Activated B cell treated with CpG ODN at 0.5 μM for 24 hours (primary cell): ENCODE measurements at regions not wholly inside any gene's neighbourhood (a gene's known extent, or its start where the extent isn't known, plus 50 kb on each side); places are given as distances from the start of the nearest gene placed in this dataset.

Source experiments
- ATAC-seq: fragments of 200-7000 bp; cut with Tn5 transposase; one replicate; pipeline ENCODE4 v1.10.0; 2021; ENCODE audit warnings: low read depth, mild to moderate bottlenecking, moderate library complexity
- CTCF ChIA-PET: fragments of 350-600 bp; sonication (Branson Sonifier 250); formaldehyde crosslinking; loops from one replicate; lab custom pipeline; 2021; ENCODE audit warnings: antibody characterized with exemption; lab: Charles Lee
- POLR2A ChIA-PET: fragments of 350-600 bp; sonication (Branson Sonifier 250); formaldehyde crosslinking; loops from one replicate; lab custom pipeline; 2021; ENCODE audit warnings: antibody characterized with exemption; lab: Charles Lee
- DNase-seq: peaks from one replicate; pipeline ENCODE4 v3.0.0; 2022
- H3K27ac Mint-ChIP-seq: one replicate; pipeline ENCODE4 v1.8.0; 2020; ENCODE audit warnings: mixed read lengths
- H3K27me3 Mint-ChIP-seq: one replicate; pipeline ENCODE4 v1.8.0; 2021; ENCODE audit warnings: mixed read lengths
- H3K36me3 Mint-ChIP-seq: one replicate; pipeline ENCODE4 v1.8.0; 2021; ENCODE audit warnings: low read depth, mixed read lengths
- H3K4me1 Mint-ChIP-seq: one replicate; pipeline ENCODE4 v1.8.0; 2021; ENCODE audit warnings: mixed read lengths
- H3K4me3 Mint-ChIP-seq: one replicate; pipeline ENCODE4 v1.8.0; 2020; ENCODE audit warnings: mild to moderate bottlenecking, mixed read lengths
- H3K9me3 Mint-ChIP-seq: one replicate; pipeline ENCODE4 v1.8.0; 2020; ENCODE audit warnings: mixed read lengths
- intact Hi-C: fragments of 100-400 bp; cut with micrococcal nuclease; formaldehyde crosslinking; loops from one replicate; pipeline ENCODE4 v1.15.1; 2024
- TF ChIP-seq, protein P1 (sequence below): fragments of 200-600 bp; IDR thresholded peaks from one replicate; pipeline ENCODE4 v1.8.0; 2022; ENCODE audit warnings: antibody characterized with exemption, mild to moderate bottlenecking

DNA sequence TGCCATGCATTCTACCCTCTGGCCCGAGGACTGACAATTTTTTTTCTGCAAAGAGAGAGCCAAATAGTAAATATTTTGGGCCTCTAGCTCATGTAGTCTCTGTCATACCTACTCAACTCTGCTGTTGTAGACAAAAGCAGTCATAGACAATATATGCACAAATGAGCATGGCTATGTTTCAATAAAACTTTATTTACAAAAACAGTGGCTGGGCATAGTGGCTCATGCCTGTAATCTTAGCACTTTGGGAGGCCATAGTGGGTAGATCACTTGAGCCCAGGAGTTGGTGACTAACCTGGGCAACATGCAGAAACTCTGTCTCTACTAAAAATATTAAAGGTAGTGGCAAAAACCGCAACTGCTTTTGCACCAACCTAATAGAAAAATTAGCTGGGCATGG, 153.7 kb upstream of the BTG1 start:
- no peaks in the 10 kb centered on the region for H3K27me3 Mint-ChIP-seq
- H3K4me1 Mint-ChIP-seq: peaks cover 5% of the 10 kb centered on the region
- ATAC-seq (no peak), DNase-seq (no peak)
- ChIA-PET POLR2A (interaction anchor here (1.3 kb wide), 1 partner anchor 154 kb away, joined by 5 read pairs; the partner anchor contains the start of gene BTG1), CTCF (interaction anchor here (1.0 kb wide), 1 partner anchor 9 kb away, joined by 3 read pairs; no protein-coding TSS in a partner anchor)
- H3K9me3 Mint-ChIP-seq: no peaks in the 10 kb centered on the region
- H3K27ac Mint-ChIP-seq: no peak overlapping the region
- TF ChIP-seq, protein P1, sequence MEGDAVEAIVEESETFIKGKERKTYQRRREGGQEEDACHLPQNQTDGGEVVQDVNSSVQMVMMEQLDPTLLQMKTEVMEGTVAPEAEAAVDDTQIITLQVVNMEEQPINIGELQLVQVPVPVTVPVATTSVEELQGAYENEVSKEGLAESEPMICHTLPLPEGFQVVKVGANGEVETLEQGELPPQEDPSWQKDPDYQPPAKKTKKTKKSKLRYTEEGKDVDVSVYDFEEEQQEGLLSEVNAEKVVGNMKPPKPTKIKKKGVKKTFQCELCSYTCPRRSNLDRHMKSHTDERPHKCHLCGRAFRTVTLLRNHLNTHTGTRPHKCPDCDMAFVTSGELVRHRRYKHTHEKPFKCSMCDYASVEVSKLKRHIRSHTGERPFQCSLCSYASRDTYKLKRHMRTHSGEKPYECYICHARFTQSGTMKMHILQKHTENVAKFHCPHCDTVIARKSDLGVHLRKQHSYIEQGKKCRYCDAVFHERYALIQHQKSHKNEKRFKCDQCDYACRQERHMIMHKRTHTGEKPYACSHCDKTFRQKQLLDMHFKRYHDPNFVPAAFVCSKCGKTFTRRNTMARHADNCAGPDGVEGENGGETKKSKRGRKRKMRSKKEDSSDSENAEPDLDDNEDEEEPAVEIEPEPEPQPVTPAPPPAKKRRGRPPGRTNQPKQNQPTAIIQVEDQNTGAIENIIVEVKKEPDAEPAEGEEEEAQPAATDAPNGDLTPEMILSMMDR: no peak
- intact Hi-C loops: loop anchor here (2.0 kb wide), 1 partner anchor 155 kb away; the partner anchor contains the start of gene BTG1
- no peaks in the 10 kb centered on the region for H3K36me3 Mint-ChIP-seq
- H3K4me3 Mint-ChIP-seq: no peak overlapping the region

DNA sequence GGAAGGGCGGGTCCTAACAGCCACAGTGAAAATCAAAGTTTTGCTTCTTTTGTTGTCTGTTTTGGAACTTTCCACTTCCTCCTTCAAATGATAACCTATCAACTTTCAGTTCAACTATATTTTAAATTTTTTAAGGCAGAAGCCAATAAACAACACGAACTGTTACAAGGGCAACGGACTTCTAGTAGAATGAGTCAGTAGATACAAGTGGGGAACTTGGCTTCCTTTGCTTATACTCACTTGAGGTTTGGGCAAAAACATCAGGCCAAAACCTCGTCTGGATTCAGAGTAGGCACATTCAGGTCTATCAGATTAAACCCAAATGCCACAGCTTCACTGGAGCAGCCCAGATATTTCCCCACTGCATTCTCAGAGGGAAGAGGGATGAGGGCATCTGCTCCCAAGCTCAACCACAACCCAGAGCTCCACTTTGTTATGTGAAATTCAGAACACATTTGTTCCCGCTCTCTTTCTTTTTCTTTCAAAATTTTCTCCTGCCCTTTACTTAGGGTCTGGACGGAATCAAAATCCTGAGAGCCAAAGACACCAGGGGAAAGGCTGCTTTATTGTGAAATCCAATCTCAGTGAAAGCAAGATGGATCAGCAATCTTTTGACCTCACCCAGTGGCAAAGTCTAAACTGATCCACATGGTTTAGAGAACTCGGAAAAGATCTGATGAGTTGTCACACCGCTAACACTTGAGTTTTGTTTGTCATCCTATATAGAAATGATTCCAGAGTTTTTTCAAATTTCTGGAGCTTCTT, 152.5 kb upstream of the BTG1 start:
- POLR2A ChIA-PET: interaction anchor here (0.6 to 1.3 kb wide), 4 partner anchors 150 to 293 kb away, joined by 3 to 5 read pairs (median 3); partner anchors contain the start of gene BTG1
- Mint-ChIP-seq H3K4me3 (peak overlapping the region; percentile 48), H3K9me3 (no peaks in the 10 kb centered on the region), H3K4me1 (peaks cover 2% of the 10 kb centered on the region), H3K27me3 (no peaks in the 10 kb centered on the region), H3K36me3 (no peaks in the 10 kb centered on the region), H3K27ac (peak overlapping the region; percentile 80)
- DNase-seq (no peak), ATAC-seq (peak; percentile 85)
- CTCF ChIA-PET: interaction anchor here (1.0 kb wide), 1 partner anchor 7 kb away, joined by 3 read pairs; no protein-coding TSS in a partner anchor
- TF ChIP-seq, protein P1: no peak
- intact Hi-C loops: loop anchor here (2.0 kb wide), 1 partner anchor 153 kb away; the partner anchor contains the start of gene BTG1

DNA sequence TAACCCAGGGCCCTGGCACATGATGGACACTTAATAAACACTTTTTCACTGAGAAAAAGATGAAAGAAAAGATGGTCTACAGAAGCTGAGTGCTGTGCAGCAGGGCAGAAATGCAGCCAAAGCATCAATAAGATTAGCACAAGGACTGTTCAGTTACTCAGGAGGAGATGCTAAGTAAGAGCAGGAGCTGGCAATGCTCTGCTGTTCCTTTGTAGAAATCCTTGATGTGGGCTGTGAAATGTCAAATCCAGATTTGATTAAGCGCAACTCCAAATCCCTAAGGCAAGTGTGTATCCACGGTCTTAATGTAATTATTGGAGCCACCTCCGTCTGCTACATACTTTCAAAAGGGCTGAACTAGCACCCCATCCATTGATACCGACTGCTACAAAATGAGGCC, 151.8 kb upstream of the BTG1 start:
- ATAC-seq (no peak), DNase-seq (no peak)
- intact Hi-C loops: no loop called here
- Mint-ChIP-seq H3K27ac (peak overlapping the region; percentile 80), H3K4me1 (peaks cover 2% of the 10 kb centered on the region), H3K9me3 (no peaks in the 10 kb centered on the region), H3K4me3 (peak overlapping the region; percentile 48), H3K27me3 (no peaks in the 10 kb centered on the region), H3K36me3 (no peaks in the 10 kb centered on the region)
- ChIA-PET CTCF (no interaction called here), POLR2A (interaction anchor here (0.6 to 1.1 kb wide), 2 partner anchors 150 to 156 kb away, joined by 3 to 5 read pairs; no protein-coding TSS in a partner anchor)
- TF ChIP-seq, protein P1: no peak

DNA sequence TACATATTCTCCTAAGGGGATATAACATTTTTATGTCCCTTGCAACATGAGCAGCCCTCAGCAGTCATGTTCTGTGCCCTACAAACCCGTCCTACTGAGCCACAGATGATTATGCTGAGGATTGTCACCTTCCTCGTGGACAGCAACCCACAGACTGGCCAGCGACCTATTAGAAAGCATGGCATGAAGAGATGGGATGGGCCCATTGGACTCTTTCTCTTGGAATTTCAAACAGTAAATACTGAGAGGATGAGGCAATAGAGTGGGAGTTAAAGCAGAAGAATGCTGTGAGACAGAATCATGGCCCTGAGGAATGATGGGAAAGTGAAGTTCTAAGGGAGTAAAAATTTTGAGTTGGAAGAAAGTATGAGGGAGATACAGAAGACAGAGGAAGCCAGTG, 149.9 kb upstream of the BTG1 start:
- ATAC-seq: no peak
- intact Hi-C loops: no loop called here
- no peak overlapping the region for H3K27ac Mint-ChIP-seq
- TF ChIP-seq, protein P1: no peak
- no peaks in the 10 kb centered on the region for H3K9me3 Mint-ChIP-seq
- POLR2A ChIA-PET: interaction anchor here (1.2 kb wide), 2 partner anchors 124 to 150 kb away, joined by 3 to 4 read pairs; partner anchors contain the start of gene BTG1
- CTCF ChIA-PET: no interaction called here
- DNase-seq: no peak
- no peaks in the 10 kb centered on the region for H3K36me3 Mint-ChIP-seq
- H3K27me3 Mint-ChIP-seq: no peaks in the 10 kb centered on the region
- no peaks in the 10 kb centered on the region for H3K4me1 Mint-ChIP-seq
- H3K4me3 Mint-ChIP-seq: no peak overlapping the region
